Fibroblast of the conjunctiva (primary cell): ENCODE measurements at regions not wholly inside any gene's neighbourhood (a gene's known extent, or its start where the extent isn't known, plus 50 kb on each side); places are given as distances from the start of the nearest gene placed in this dataset.

Experiments
- DNase-seq: peaks from one replicate; pipeline ENCODE4 v3.0.0-alpha.2; 2010; ENCODE audit warnings: low read depth

- DNase-seq = no peak
These were observed 535.9 kb upstream of the ATXN8OS start for GRCh38 chr13:69571606-69572323.

GRCh38 chr13:69567514-69567913 lies 540.1 kb upstream of the ATXN8OS start:
- DNase-seq = no peak

- DNase-seq = no peak
These were observed 541.4 kb upstream of the ATXN8OS start for GRCh38 chr13:69566104-69566716.

GRCh38 chr13:69565334-69565733 lies 542.3 kb upstream of the ATXN8OS start:
- no peak for DNase-seq

DNA sequence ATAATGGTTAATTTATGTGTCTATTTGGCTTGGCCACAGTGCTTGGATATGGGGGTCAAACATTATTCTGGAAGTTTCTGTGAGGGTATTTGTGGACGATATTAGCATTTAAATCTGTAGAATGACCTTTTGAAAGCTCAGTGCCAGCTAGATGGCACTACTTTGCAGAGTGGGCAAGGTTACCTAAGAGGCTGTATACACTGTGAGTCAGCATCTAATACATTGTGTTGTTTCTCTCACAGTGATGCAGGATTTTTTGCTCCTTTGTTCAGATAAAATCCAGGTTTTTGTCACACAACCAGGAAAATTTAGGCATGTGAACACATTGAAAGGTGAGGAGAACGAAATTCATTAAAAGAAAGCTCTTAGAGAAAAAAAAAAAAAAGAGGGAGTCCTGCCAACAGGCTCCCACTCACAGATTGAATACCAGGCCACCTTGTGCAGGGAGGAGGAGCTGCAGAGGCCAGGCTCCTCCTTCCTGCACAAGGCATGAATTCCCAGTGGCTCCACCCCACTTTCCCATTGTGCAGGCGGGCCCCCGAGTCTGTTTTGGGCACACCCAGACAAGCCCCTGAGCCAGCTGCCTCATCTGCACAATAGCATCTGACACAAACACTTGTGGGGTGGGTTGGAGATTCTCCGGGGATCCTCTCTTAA lies 551.0 kb upstream of the ATXN8OS start:
- no peak for DNase-seq

DNA sequence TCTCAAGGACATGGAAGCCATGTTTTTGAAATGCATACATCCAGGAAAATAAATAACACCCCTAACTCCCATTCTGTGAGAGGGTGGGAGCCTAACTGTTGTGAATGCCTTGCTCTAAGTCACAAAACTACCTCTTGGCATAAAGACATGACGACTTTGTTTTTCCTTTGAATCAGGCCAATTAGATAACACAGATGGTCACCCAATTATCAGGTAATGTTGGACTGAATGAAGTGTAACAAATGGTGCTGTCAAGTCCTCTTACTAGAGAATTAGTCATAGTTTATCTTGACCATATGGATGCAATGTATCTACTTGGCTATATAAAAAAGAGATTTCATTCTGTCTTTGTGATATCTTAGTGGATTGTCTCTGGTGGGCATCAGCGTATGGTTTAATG lies 553.6 kb upstream of the ATXN8OS start:
- DNase-seq = no peak

DNA sequence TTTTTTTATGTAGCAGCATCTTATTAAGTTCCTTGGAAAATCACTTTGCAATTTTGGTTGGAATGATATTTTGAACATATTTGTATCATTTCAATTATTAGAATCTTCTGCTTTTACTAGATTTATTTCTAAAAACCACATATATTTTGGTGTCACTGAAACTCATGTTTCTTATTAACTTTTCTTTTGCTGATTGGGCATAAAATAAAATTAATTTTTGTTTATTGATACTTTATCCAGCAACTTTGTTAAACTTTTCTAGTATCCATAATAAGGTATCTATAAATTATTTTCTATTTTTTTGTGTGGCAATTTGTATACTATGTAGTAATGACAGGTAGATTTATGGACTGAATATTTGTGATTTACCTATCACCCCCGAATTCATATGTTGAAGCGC lies 556.4 kb upstream of the ATXN8OS start:
- no peak for DNase-seq

GRCh38 chr13:69547780-69548179 lies 559.8 kb upstream of the ATXN8OS start:
- DNase-seq = no peak

- DNase-seq = no peak
These were observed 562.1 kb upstream of the ATXN8OS start for GRCh38 chr13:69545551-69545950.

GRCh38 chr13:69524459-69525150 lies 583.0 kb upstream of the ATXN8OS start:
- no peak for DNase-seq

DNA sequence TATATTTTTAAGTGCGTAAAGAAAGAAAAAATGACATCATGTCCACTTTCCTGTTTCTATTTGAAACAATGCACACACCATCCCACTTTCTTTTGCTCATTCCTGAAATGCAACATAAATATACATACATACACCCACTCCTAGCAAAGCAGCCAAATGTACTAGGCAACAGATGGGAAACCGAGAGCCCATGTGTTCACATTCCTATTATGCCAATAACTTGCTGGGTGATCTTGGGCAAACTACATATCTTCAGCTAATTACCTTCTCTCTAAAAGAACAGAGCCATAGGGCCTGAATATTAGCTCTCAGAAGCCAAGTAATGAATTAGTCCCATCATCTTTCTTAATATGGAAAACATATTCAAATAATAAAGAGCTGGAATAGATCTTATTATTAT lies 610.6 kb upstream of the ATXN8OS start:
- no peak for DNase-seq

DNA sequence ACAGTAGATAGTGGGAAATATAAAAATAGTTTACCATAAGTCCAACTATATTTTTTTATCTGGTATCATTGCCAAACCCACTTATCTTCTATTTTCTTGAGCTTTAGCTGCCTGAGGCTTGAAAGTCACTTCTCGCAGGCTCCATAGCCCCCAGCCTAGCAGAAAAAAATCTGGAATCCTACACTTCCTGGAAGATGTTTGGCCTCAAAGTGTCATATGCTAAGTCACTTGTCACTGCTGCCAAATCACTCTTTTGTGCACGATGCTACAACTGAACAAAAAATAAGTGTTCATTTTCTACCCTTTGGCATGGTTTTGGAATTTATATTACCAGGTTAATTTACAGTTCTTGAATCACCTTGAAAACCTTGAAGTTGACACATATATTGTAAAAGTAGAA lies 612.5 kb upstream of the ATXN8OS start:
- no peak for DNase-seq

GRCh38 chr13:69487576-69487975 lies 620.0 kb upstream of the ATXN8OS start:
- DNase-seq = no peak

DNA sequence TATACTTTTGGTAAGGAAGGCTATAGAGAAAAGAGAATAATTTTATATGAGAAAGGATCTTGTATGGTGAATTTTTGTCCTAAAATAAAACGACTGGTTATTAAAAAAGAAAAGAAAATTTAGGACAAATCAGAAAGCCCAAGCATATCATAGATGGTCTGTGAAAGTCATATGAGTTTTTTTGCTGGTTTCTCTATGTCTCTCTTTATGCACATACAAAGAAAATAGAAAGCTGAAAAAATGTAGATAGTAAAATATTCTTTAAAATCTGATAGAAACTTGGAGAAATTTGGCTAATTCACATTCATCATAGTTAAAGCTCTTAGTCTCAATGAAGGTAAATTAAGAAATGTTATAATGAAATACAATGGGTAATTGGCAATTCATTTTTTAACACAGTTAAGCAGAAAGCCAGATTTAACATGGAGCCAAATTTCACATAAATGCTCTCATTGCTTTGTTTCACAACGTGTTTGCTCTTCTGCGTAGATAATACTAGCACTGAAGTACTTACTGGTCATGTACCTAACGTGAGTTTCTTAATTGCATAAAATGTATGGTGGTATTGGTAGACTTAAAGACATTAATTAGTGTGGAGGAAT lies 621.5 kb upstream of the ATXN8OS start:
- no peak for DNase-seq

GRCh38 chr13:69477451-69477850 lies 630.2 kb upstream of the ATXN8OS start:
- no peak for DNase-seq

DNA sequence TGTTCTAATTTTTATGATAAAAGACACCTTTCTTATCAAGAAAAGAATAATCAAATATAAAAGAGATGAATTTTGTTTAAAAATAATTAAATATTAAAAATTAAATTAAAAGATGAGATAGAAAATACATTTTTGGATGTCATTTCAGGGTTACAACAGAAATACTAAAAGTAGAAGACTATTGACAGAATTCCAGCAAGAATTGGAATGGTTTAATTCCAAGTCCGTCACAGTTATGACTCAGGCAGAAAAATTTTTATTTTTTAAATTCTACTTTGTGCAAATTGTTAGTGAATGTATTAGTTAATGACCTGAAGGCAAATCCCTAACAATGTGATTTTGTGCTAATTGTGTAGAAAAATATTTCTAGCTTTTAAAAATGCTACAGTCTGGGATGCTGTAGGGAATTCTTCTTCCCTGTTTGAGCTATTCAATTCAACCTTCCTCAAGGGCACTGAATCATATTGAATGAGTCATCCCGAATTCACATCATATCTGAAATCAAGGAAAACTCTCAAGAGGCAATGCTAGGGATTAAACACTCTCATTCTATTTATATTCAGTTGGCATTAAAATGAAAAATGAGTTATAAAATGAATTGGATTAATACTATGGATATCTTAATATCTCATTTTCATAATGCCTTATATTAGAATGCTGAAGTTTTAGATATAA lies 633.5 kb upstream of the ATXN8OS start:
- DNase-seq = no peak

- no peak for DNase-seq
These were observed 639.0 kb upstream of the ATXN8OS start for GRCh38 chr13:69468624-69469023.

DNA sequence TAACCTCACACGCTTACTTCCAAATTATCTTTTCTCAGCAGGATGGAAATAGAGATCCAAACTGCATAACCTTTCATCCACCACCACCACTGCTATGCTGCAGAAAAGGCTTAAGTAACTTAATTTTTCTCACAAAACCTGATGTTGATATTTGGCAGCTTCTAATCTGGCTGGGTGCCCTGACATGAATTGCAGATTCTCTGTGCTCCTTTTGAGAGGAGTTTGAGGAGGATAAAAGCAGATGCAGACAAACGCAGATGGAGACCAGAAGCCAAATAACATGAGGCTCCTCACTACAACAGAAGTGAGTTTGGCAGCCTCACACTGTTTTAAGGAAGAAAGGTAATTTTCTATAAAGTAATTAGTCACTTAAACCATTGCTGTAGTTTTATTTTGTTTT lies 646.2 kb upstream of the ATXN8OS start:
- DNase-seq = no peak

- no peak for DNase-seq
These were observed 648.3 kb upstream of the ATXN8OS start for GRCh38 chr13:69459346-69459745.

- DNase-seq = no peak
These were observed 649.6 kb upstream of the ATXN8OS start for GRCh38 chr13:69458013-69458412.

DNA sequence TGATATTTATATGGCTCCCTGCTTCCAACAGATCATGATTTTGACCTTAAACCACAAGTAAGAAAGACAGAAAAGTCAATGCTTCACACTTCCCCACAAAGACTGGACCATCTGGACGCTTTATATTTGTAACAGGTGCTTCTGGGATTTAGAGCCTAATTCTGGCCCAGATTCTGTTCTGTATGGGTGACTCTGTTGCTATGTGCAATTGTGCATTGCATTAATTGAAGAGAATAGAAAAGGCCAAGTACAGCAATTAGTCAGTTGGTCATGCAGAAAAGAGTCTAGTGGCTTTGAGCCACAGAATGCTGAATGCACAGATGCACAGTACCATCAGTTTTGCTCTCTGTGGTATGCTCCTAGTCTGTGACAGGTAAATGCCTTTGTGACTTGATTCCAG lies 657.4 kb upstream of the ATXN8OS start:
- DNase-seq = no peak

- no peak for DNase-seq
These were observed 682.4 kb upstream of the ATXN8OS start for GRCh38 chr13:69425235-69425634.
